ENCODE measurements at regions not wholly inside any gene's neighbourhood (a gene's known extent, or its start where the extent isn't known, plus 50 kb on each side); places are given as distances from the start of the nearest gene placed in this dataset.

- TF ChIP-seq EZH2 (IDR thresholded peaks at IDR 0.05; ENCODE audit: insufficient read depth, poor library complexity, severe bottlenecking) (no peak), EZH2phosphoT487 (IDR thresholded peaks at IDR 0.05; ENCODE audit: insufficient read depth, low read depth) (no peak)
Observed at GRCh38 chr3:56889131-56889530, 87.4 kb upstream of the ARHGEF3 start.
